Fibroblast of the aortic adventitia (primary cell): ENCODE measurements at regions not wholly inside any gene's neighbourhood (a gene's known extent, or its start where the extent isn't known, plus 50 kb on each side); places are given as distances from the start of the nearest gene placed in this dataset.
A peak's percentile ranks its signal among the peaks of the same experiment; 100 is the strongest.

ENCODE experiments used
- DNase-seq: peaks from one replicate; pipeline ENCODE4 v3.0.0-alpha.2; 2010; ENCODE audit warnings: low read depth
- H3K4me3 ChIP-seq: 2 replicates; pipeline ENCODE4 v1.5.1; 2011; ENCODE audit warnings: low read depth, mild to moderate bottlenecking, control low read depth, low read length, moderate library complexity
- CTCF ChIP-seq: IDR thresholded peaks from 2 replicates; pipeline ENCODE4 v1.5.1; 2011; ENCODE audit warnings: mild to moderate bottlenecking, low read length, control low read depth, inconsistent platforms; ENCODE audit not compliant: insufficient read depth

- TF ChIP-seq CTCF, result no peak
- no peak for DNase-seq
- H3K4me3 ChIP-seq, result no peak overlapping the region
These were observed 266.5 kb upstream of the MKLN1 start for GRCh38 chr7:131061158-131061557.

- TF ChIP-seq CTCF, result no peak
- DNase-seq, result no peak
- H3K4me3 ChIP-seq, result no peak overlapping the region
These were observed 265.9 kb upstream of the MKLN1 start for GRCh38 chr7:131061818-131062217.

GRCh38 chr7:131066635-131067034 is 261.0 kb upstream of the MKLN1 start:
- DNase-seq, result peak; percentile 49
- no peak overlapping the region for H3K4me3 ChIP-seq
- no peak for TF ChIP-seq CTCF

- no peak for TF ChIP-seq CTCF
- DNase-seq, result peak; percentile 32
- no peak overlapping the region for H3K4me3 ChIP-seq
These were observed 260.5 kb upstream of the MKLN1 start for GRCh38 chr7:131067220-131067619.

GRCh38 chr7:131068604-131069021 is 259.1 kb upstream of the MKLN1 start:
- peak; percentile 51 for DNase-seq

GRCh38 chr7:131071786-131072504 is 255.7 kb upstream of the MKLN1 start:
- peak; percentile 39 for TF ChIP-seq CTCF
- peak; percentile 98 for DNase-seq
- H3K4me3 ChIP-seq, result peak overlapping the region; percentile 23

More at GRCh38 chr7:131068604-131069021, 259.1 kb upstream of the MKLN1 start:
- no peak overlapping the region for H3K4me3 ChIP-seq
- peak; percentile 55 for TF ChIP-seq CTCF
